HG02763 (cell line): ENCODE measurements at regions not wholly inside any gene's neighbourhood (a gene's known extent, or its start where the extent isn't known, plus 50 kb on each side); places are given as distances from the start of the nearest gene placed in this dataset.

Experiments used
- ATAC-seq: cut with Tn5 transposase; IDR thresholded peaks from one replicate; pipeline ENCODE4 v1.9.1; 2021; ENCODE audit warnings: mild to moderate bottlenecking, moderate library complexity; ENCODE audit not compliant: unreplicated experiment

DNA sequence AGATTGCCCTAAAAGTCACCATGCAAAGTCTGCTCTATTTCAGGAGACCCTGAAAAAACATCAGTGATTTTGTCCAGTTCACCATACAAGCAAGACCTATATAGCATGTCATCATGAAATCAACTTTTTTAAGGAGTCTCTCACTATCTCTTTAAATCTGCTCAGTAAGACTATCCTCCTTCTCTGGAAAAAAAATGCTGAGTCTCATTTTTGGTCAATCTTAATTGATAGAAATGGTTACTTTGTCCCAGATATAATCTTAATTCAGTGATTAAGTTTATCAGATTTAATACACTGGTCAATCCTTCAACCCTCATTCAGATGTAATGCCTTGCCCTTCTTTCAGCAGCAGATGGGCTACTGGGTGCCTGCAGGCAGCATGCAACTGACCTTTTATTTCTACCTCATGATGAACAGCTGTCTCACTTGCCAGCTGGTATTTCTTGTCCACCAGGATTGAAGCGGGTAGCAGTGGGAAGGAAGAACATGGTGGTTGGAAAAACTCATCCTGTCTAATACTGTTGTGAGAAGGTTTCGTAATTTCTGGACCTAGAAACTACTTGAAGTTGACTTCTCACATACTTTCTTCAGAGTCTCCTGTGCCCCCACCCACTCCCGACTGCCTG, 375.3 kb downstream of the DNAH5 start:
- no peak for ATAC-seq

- no peak for ATAC-seq
Observed at GRCh38 chr5:13567819-13568218, 376.7 kb downstream of the DNAH5 start.

GRCh38 chr5:13566871-13567339, 377.6 kb downstream of the DNAH5 start:
- no peak for ATAC-seq

GRCh38 chr5:13558408-13558807, 386.1 kb downstream of the DNAH5 start:
- ATAC-seq: no peak

DNA sequence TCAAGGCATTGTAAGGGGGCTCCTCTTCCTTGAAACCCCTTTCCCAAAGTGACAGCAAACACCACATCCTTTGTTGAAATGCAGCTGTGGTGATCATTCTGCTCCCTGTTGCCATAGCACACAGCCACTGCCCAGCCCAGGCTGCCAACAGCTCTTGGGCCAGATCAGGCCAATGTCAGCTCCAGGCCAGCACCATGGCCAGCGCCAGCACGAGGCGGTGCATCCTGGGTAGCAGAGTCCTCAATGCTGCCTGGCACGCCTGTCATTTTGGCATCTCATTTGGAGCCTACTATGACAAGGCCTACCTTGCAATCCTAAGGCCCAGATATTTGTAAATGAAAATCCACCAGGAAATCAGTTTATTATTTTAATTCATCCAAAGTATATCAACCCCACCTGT, 390.6 kb downstream of the DNAH5 start:
- ATAC-seq: no peak

DNA sequence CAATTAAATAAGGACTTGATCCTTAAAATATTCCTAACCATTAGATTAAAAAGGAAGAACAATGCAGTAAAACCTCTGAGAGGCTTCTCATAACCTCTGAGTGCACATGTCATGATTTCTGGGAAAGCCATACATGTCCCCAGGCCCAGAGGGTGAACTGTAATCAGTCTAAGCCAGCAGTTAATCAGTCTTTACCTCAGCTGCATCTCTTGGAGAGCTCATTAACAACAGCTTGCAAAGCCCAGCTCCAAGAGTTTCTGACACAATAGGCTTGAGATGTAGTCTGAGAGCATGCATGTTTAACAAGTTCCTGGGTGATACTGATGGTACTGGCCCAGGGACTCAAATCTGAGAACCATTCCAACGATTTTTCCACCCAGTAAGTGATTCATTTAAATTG, 392.1 kb downstream of the DNAH5 start:
- no peak for ATAC-seq

DNA sequence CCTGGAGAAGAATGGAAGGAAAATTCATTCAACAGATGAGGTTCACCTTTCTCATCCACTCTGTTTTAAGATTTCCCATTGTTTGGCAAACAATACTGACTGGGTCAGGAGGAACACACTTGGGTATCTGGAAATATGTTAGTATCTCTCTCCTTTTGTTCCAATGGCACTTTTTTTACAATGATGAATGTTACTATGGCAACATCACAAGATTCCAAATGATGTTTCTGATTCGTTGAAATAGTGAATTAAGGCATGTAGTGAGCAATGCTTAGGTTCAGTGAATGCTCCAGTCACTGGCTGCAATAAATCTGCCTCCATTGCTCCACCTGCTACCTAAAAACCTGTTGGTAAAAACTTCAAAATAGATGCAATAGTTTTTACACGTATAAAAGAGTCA, 392.8 kb downstream of the DNAH5 start:
- no peak for ATAC-seq

- no peak for ATAC-seq
Observed at GRCh38 chr5:13540168-13540750, 404.2 kb downstream of the DNAH5 start.

DNA sequence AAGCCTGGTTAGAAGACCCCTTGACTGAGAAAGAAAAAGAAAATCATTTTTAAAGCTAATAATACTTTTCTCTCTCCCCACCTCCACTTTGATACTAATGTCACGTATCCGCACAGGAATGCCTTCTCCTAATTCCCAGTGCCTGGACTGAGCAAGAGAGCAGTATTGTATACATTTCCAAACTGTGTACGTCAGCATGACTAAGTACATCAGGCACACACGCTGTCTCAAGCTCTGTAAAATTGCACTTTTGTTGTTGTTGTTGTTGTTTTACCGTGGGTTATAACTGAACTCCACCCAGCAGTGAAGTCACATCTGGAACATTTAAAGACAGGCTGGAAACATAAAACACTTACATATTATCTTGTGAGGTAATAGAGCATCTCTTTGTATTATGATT, 407.6 kb downstream of the DNAH5 start:
- ATAC-seq: no peak

GRCh38 chr5:13533833-13534232, 410.7 kb downstream of the DNAH5 start:
- no peak for ATAC-seq

- no peak for ATAC-seq
Observed at GRCh38 chr5:13529300-13529699, 415.2 kb downstream of the DNAH5 start.

GRCh38 chr5:13524936-13525335, 419.6 kb downstream of the DNAH5 start:
- ATAC-seq: no peak

GRCh38 chr5:13519131-13519530, 425.4 kb downstream of the DNAH5 start:
- ATAC-seq: no peak

- no peak for ATAC-seq
Observed at GRCh38 chr5:13516195-13516594, 428.3 kb downstream of the DNAH5 start.

DNA sequence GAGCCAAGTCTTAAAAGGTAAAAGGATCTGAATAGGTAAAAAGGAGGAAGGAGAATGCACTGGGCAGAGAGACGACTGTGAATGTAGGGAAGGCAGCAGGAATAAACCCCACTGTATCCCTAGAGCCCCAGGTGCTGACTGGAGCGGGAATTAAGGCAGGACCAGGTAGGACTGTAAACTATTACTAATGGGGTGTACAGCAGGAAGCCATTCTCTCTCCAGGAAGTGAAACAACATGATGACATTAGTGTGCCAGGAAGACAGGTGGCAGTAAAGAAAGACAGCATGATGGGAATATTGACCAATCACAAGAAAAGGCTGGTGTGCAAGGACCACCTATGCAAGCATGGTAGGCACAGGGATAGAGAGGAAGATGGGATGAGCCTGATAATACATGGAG, 433.0 kb downstream of the DNAH5 start:
- no peak for ATAC-seq

DNA sequence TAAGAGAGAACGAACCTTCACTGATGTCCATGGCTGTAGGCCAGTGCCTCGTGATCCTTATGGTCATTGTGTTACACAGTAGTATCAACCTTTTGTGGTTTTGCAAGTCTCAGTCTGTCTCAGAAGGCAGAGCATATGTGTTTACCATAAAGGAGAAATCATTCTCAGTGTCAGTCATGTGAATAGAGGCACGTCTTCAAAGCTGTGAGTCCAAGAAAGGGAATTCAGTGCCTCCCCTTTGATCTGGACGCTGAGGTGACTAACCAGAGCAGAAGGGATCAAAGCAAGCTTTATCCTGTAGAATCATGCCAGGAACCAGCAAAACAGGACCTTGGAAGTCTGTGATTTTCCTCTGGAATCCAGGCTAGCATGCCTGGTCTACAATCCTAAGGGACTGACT, 433.9 kb downstream of the DNAH5 start:
- no peak for ATAC-seq

DNA sequence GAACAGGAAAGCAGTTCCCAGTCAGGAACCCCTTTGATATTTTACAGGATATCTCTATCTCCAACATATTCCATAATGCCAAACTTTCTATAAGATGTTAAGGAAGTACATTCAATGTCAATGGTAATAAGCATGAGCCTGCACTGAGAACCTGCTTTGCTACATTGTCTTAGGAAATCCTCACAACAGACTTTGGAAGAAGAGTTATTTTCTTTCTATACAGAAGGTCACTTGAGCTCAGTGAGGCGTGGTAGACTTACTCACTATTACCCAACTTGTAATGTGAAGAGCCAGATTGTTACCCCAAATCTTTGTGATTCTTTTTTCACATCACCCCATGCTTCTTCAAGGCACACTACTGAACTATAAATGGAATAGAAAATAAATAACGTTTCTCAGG, 435.9 kb downstream of the DNAH5 start:
- no peak for ATAC-seq

DNA sequence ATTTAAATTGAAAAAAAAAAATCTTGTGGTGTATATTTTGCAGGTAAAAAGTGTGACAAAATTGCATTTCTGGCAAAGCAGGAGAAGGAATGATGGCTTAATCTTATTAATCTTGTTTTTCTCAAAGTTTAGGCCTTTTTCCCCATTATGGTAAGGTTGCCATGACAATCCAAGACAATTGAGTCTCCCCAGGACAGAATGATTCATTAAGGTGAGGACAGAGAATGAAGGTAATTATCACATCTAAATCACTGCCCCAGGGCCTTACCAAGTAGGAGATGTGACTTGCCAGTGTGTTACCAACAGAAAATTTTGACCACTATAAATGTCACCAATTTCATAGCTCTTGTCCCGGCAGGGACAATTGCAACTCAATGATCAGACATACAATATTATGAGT, 439.2 kb downstream of the DNAH5 start:
- ATAC-seq: no peak

- no peak for ATAC-seq
Observed at GRCh38 chr5:13503017-13503416, 441.5 kb downstream of the DNAH5 start.

GRCh38 chr5:13501176-13501575, 443.3 kb downstream of the DNAH5 start:
- no peak for ATAC-seq

- no peak for ATAC-seq
Observed at GRCh38 chr5:13498279-13498678, 446.2 kb downstream of the DNAH5 start.

GRCh38 chr5:13488254-13488931, 456.1 kb downstream of the DNAH5 start:
- no peak for ATAC-seq
